Mesothelial cell of epicardium (in vitro differentiated cells): ENCODE measurements at regions not wholly inside any gene's neighbourhood (a gene's known extent, or its start where the extent isn't known, plus 50 kb on each side); places are given as distances from the start of the nearest gene placed in this dataset.

ENCODE experiments used
- DNase-seq, 2 experiments: peaks; one replicate each; pipeline ENCODE4 v3.0.0; 2021; ENCODE audit warnings: low spot score in 2 of 2; ENCODE audit not compliant: unreplicated experiment in 2 of 2
- H3K27ac Mint-ChIP-seq: 2 replicates; pipeline ENCODE4 v1.8.0; 2021; ENCODE audit warnings: mixed read lengths
- H3K27me3 Mint-ChIP-seq: 2 replicates; pipeline ENCODE4 v1.8.0; 2021; ENCODE audit warnings: low read depth, mixed read lengths
- H3K36me3 Mint-ChIP-seq: 2 replicates; pipeline ENCODE4 v1.8.0; 2021; ENCODE audit warnings: mixed read lengths
- H3K4me1 Mint-ChIP-seq: 2 replicates; pipeline ENCODE4 v1.8.0; 2021; ENCODE audit warnings: mixed read lengths
- H3K4me3 Mint-ChIP-seq: 2 replicates; pipeline ENCODE4 v1.8.0; 2021; ENCODE audit warnings: mild to moderate bottlenecking, moderate library complexity, mixed read lengths
- H3K9me3 Mint-ChIP-seq: 2 replicates; pipeline ENCODE4 v1.8.0; 2021; ENCODE audit warnings: mixed read lengths
- TF ChIP-seq, protein P1 (sequence below): fragments of 200-600 bp; sonication (generic); IDR thresholded peaks from one replicate; pipeline ENCODE4 v1.5.0; 2021; ENCODE audit warnings: antibody characterized with exemption; ENCODE audit not compliant: unreplicated experiment

DNA sequence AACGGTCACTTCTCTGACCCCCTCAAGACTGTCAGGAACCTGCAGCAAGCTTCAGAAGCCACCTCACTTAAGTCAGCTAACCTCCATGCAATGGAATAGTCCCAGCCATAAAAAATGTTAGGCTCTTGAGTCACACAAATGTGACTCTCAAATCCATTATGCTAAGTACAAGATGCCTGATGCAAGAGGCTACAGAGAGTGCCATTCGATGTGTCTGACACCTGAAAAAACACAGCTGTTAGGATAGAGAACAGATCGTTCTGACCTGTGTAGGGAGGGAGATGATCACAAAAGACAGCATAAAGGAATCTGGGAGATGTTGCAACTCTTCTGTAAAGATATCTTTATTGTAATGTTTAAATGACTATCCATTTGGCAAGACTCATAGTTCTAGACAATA, 712.4 kb downstream of the TBC1D22A start:
- TF ChIP-seq, protein P1, sequence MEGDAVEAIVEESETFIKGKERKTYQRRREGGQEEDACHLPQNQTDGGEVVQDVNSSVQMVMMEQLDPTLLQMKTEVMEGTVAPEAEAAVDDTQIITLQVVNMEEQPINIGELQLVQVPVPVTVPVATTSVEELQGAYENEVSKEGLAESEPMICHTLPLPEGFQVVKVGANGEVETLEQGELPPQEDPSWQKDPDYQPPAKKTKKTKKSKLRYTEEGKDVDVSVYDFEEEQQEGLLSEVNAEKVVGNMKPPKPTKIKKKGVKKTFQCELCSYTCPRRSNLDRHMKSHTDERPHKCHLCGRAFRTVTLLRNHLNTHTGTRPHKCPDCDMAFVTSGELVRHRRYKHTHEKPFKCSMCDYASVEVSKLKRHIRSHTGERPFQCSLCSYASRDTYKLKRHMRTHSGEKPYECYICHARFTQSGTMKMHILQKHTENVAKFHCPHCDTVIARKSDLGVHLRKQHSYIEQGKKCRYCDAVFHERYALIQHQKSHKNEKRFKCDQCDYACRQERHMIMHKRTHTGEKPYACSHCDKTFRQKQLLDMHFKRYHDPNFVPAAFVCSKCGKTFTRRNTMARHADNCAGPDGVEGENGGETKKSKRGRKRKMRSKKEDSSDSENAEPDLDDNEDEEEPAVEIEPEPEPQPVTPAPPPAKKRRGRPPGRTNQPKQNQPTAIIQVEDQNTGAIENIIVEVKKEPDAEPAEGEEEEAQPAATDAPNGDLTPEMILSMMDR: no peak
- peaks cover 72% of the 10 kb centered on the region for H3K9me3 Mint-ChIP-seq

DNA sequence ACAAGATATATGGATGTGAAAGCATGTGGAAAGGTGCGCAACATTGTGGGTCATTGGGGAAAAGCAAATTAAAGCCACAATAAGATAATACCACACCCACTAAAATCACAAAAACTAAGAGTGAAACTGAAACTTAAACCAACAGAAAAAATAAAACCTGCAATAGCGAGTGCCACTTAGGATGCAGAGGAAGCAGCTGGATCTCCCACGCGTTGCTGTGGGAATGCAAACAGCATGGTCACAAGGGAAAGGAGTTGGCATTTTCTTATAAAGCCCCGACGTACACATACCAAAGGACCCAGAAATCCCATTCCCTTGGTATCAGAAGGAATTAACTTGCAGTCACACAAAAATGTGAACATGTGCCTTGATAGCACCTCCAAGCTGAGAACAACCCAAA, 712.0 kb downstream of the TBC1D22A start:
- H3K9me3 Mint-ChIP-seq: peaks cover 71% of the 10 kb centered on the region
- no peak for DNase-seq
- no peaks in the 10 kb centered on the region for H3K27me3 Mint-ChIP-seq
- H3K4me1 Mint-ChIP-seq: no peaks in the 10 kb centered on the region
- no peak overlapping the region for H3K4me3 Mint-ChIP-seq
- H3K27ac Mint-ChIP-seq: no peak overlapping the region
- TF ChIP-seq, protein P1: no peak
- H3K36me3 Mint-ChIP-seq: peaks cover 1% of the 10 kb centered on the region

More for the DNA sequence above, 712.4 kb downstream of the TBC1D22A start:
- no peak overlapping the region for H3K27ac Mint-ChIP-seq
- peaks cover 1% of the 10 kb centered on the region for H3K36me3 Mint-ChIP-seq
- no peak overlapping the region for H3K4me3 Mint-ChIP-seq
- H3K27me3 Mint-ChIP-seq: no peaks in the 10 kb centered on the region
- no peak for DNase-seq
- no peaks in the 10 kb centered on the region for H3K4me1 Mint-ChIP-seq

DNA sequence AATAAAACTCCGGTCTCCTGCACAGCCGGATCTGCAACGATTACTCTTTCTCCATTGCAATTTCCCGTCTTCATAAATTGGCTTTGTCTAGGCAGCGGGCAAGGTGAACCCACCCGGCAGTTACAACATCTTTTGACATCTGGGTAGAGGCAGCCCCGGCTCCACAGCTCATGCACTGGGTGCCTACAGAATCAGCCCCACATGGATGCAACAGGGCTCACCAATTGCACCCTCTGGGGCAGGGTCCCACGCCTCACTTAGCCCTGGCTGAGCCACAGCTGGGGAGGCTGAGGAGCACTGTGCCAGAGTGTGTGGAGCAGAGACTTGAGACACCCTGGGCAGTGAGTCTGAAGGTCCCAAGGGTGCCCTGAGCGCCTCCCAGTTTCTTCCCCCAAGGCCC, 710.2 kb downstream of the TBC1D22A start:
- H3K36me3 Mint-ChIP-seq: no peaks in the 10 kb centered on the region
- H3K4me1 Mint-ChIP-seq: no peaks in the 10 kb centered on the region
- no peak overlapping the region for H3K27ac Mint-ChIP-seq
- DNase-seq: no peak
- H3K4me3 Mint-ChIP-seq: no peak overlapping the region
- no peaks in the 10 kb centered on the region for H3K27me3 Mint-ChIP-seq
- TF ChIP-seq, protein P1: no peak
- H3K9me3 Mint-ChIP-seq: peaks cover 80% of the 10 kb centered on the region

DNA sequence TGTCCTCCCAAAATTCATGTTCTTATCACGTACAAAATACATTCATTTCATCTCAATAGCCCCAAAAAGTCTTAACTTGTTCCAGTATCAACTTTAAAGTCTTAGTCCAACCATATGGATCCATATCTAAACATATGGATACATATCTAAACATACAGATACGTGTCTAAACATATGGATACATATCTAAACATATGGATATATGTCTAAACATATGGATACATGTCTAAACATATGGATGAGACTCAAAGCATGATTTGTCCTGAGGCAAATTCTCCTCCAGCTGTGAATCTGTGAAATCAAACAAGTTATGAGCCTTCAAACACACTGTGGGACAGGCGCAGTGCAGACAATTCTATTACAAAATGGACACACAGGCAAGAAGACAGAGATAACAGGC, 709.0 kb downstream of the TBC1D22A start:
- no peak overlapping the region for H3K4me3 Mint-ChIP-seq
- no peaks in the 10 kb centered on the region for H3K4me1 Mint-ChIP-seq
- no peak for DNase-seq
- no peak overlapping the region for H3K27ac Mint-ChIP-seq
- peaks cover 86% of the 10 kb centered on the region for H3K9me3 Mint-ChIP-seq
- peaks cover 4% of the 10 kb centered on the region for H3K36me3 Mint-ChIP-seq
- no peaks in the 10 kb centered on the region for H3K27me3 Mint-ChIP-seq
- TF ChIP-seq, protein P1: no peak

DNA sequence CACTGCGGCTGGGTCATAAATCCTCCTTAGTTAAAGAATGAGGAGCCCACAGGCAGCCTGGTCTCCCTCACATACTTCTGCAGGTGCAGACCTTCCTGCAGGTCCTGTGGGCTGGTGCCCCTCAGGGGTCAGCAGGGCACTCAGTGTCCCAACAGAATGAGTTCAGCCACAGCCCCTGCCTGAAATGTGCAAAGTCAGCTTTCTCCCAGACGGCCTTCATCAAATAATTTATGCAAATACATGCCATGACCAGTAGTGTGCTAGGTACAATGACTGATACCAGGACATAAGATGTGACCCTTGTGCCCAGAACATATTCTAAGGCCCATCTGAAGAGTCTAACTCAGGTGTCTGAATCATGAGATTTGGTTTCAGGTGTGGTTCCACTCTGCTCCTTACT, 703.4 kb downstream of the TBC1D22A start:
- H3K9me3 Mint-ChIP-seq: peaks cover 79% of the 10 kb centered on the region
- no peaks in the 10 kb centered on the region for H3K27me3 Mint-ChIP-seq
- H3K27ac Mint-ChIP-seq: no peak overlapping the region
- TF ChIP-seq, protein P1: no peak
- H3K4me3 Mint-ChIP-seq: no peak overlapping the region
- DNase-seq: no peak
- peaks cover 6% of the 10 kb centered on the region for H3K36me3 Mint-ChIP-seq
- H3K4me1 Mint-ChIP-seq: no peaks in the 10 kb centered on the region

DNA sequence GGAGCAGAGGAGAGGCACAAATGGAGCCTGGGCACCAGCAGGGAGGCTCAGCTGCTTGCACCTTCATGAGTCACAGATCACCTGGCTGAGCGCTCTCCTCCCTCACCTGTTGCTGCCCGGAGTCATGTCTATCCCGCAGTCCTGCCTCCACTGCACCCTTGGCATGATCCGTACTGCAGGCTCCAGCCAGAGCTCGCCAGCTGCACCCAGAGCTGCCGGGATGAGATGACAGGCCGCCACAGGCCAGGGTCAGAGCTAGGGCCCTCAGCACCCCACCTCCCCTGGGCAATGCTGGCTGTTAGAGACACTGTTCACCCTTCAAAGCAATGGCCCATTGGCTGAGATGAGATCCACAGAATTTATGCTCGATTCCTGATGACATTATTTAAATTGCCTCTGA, 702.8 kb downstream of the TBC1D22A start:
- Mint-ChIP-seq H3K4me1 (no peaks in the 10 kb centered on the region), H3K36me3 (peaks cover 6% of the 10 kb centered on the region), H3K27me3 (no peaks in the 10 kb centered on the region), H3K9me3 (peaks cover 81% of the 10 kb centered on the region), H3K4me3 (no peak overlapping the region), H3K27ac (no peak overlapping the region)
- TF ChIP-seq, protein P1: no peak
- DNase-seq: no peak
